ENCODE measurements at regions not wholly inside any gene's neighbourhood (a gene's known extent, or its start where the extent isn't known, plus 50 kb on each side); places are given as distances from the start of the nearest gene placed in this dataset.

GRCh38 chr10:61189912-61190311, 245.9 kb upstream of the RHOBTB1 start:
- no peak for TF ChIP-seq CTCF (IDR thresholded peaks at IDR 0.05; ENCODE audit: poor library complexity)
- TF ChIP-seq EZH2phosphoT487 (IDR thresholded peaks at IDR 0.05; ENCODE audit: low read depth, severe bottlenecking, unreplicated experiment): no peak
- no peak for TF ChIP-seq EZH2 (IDR thresholded peaks at IDR 0.05; ENCODE audit: borderline replicate concordance)
